ENCODE measurements at regions not wholly inside any gene's neighbourhood (a gene's known extent, or its start where the extent isn't known, plus 50 kb on each side); places are given as distances from the start of the nearest gene placed in this dataset.

- TF ChIP-seq CTCF (IDR thresholded peaks at IDR 0.05) (no peak), POLR2A (IDR thresholded peaks at IDR 0.05) (no peak), POLR2AphosphoS5 (IDR thresholded peaks at IDR 0.05; ENCODE audit: insufficient read depth in 1 of 2, low read depth in 1 of 2) (no peak)
- no peak for DNase-seq (ENCODE audit: extremely low spot score in 2 of 2)
- Histone ChIP-seq H3K27ac (no peak overlapping the region), H3K36me3 (no peaks in the 10 kb centered on the region), H3K4me3 (no peak overlapping the region), H3K27me3 (no peaks in the 10 kb centered on the region), H3K9me3 (no peaks in the 10 kb centered on the region), H3K4me1 (no peaks in the 10 kb centered on the region)
- intact Hi-C loops (cut with DNase I), result no loop called here
Observed at GRCh38 chr7:142420554-142421362, 162.9 kb upstream of the PRSS58 start.

GRCh38 chr7:142418326-142418725 is 160.5 kb upstream of the PRSS58 start:
- intact Hi-C loops (cut with DNase I), result no loop called here
- no peak for TF ChIP-seq CTCF (IDR thresholded peaks at IDR 0.05)
- TF ChIP-seq POLR2A (IDR thresholded peaks at IDR 0.05), result no peak

GRCh38 chr7:142414915-142415314 is 157.1 kb upstream of the PRSS58 start:
- DNase-seq (ENCODE audit: extremely low spot score in 2 of 2), result no peak
- intact Hi-C loops (cut with DNase I), result no loop called here
- Histone ChIP-seq H3K27me3 (no peaks in the 10 kb centered on the region), H3K4me1 (no peaks in the 10 kb centered on the region), H3K4me3 (no peak overlapping the region), H3K27ac (no peak overlapping the region), H3K9me3 (no peaks in the 10 kb centered on the region), H3K36me3 (no peaks in the 10 kb centered on the region)
- TF ChIP-seq POLR2A (IDR thresholded peaks at IDR 0.05) (no peak), CTCF (IDR thresholded peaks at IDR 0.05) (no peak), POLR2AphosphoS5 (IDR thresholded peaks at IDR 0.05; ENCODE audit: insufficient read depth in 1 of 2, low read depth in 1 of 2) (no peak)

More at GRCh38 chr7:142418326-142418725, 160.5 kb upstream of the PRSS58 start:
- Histone ChIP-seq H3K36me3 (no peaks in the 10 kb centered on the region), H3K9me3 (no peaks in the 10 kb centered on the region), H3K27me3 (no peaks in the 10 kb centered on the region), H3K27ac (no peak overlapping the region), H3K4me3 (no peak overlapping the region), H3K4me1 (no peaks in the 10 kb centered on the region)
- DNase-seq (ENCODE audit: extremely low spot score in 2 of 2), result no peak

GRCh38 chr7:142414135-142414534 is 156.3 kb upstream of the PRSS58 start:
- no peak overlapping the region for H3K27ac ChIP-seq
- H3K9me3 ChIP-seq, result no peaks in the 10 kb centered on the region
- intact Hi-C loops (cut with DNase I), result no loop called here
- H3K4me1 ChIP-seq, result no peaks in the 10 kb centered on the region
- H3K36me3 ChIP-seq, result no peaks in the 10 kb centered on the region
- no peaks in the 10 kb centered on the region for H3K27me3 ChIP-seq
- TF ChIP-seq POLR2AphosphoS5 (IDR thresholded peaks at IDR 0.05; ENCODE audit: insufficient read depth in 1 of 2, low read depth in 1 of 2) (no peak), CTCF (IDR thresholded peaks at IDR 0.05) (no peak), POLR2A (IDR thresholded peaks at IDR 0.05) (no peak)
- DNase-seq (ENCODE audit: extremely low spot score in 2 of 2), result no peak
- no peak overlapping the region for H3K4me3 ChIP-seq

GRCh38 chr7:142413280-142414000 is 155.6 kb upstream of the PRSS58 start:
- intact Hi-C loops (cut with DNase I), result no loop called here
- no peak for TF ChIP-seq CTCF (IDR thresholded peaks at IDR 0.05)
- no peak for TF ChIP-seq POLR2AphosphoS5 (IDR thresholded peaks at IDR 0.05; ENCODE audit: insufficient read depth in 1 of 2, low read depth in 1 of 2)
- Histone ChIP-seq H3K9me3 (no peaks in the 10 kb centered on the region), H3K4me3 (no peak overlapping the region), H3K27ac (no peak overlapping the region), H3K36me3 (no peaks in the 10 kb centered on the region), H3K27me3 (no peaks in the 10 kb centered on the region), H3K4me1 (no peaks in the 10 kb centered on the region)
- DNase-seq (ENCODE audit: extremely low spot score in 2 of 2), result no peak

All from vagina (tissue), 2 donors.